Glomerular endothelial cell (primary cell): ENCODE measurements at regions not wholly inside any gene's neighbourhood (a gene's known extent, or its start where the extent isn't known, plus 50 kb on each side); places are given as distances from the start of the nearest gene placed in this dataset.
"Not testable (repeated sequence)": the region's sequence is repeated elsewhere in the genome, so short reads cannot be mapped to it uniquely, and the experiment has no call there.

Source experiments
- DNase-seq: peaks from one replicate; pipeline ENCODE4 v3.0.0-alpha.2; 2011; ENCODE audit warnings: low read depth, low spot score; ENCODE audit errors: extremely low read depth

GRCh38 chr21:13827201-13827600 is 217.6 kb downstream of the POTED start:
- no peak for DNase-seq

- DNase-seq, result not testable (repeated sequence)
Observed at GRCh38 chr21:13826511-13826910, 216.9 kb downstream of the POTED start.

- DNase-seq, result not testable (repeated sequence)
Observed at GRCh38 chr21:13825218-13825778, 215.7 kb downstream of the POTED start.

GRCh38 chr21:13820286-13820685 is 210.7 kb downstream of the POTED start:
- DNase-seq, result not testable (repeated sequence)

GRCh38 chr21:13812191-13812590 is 202.6 kb downstream of the POTED start:
- DNase-seq, result not testable (repeated sequence)

GRCh38 chr21:13810559-13810958 is 201.0 kb downstream of the POTED start:
- DNase-seq, result not testable (repeated sequence)

GRCh38 chr21:13806444-13806843 is 196.9 kb downstream of the POTED start:
- not testable (repeated sequence) for DNase-seq

GRCh38 chr21:13802757-13803156 is 193.2 kb downstream of the POTED start:
- DNase-seq, result not testable (repeated sequence)
